ENCODE measurements at regions not wholly inside any gene's neighbourhood (a gene's known extent, or its start where the extent isn't known, plus 50 kb on each side); places are given as distances from the start of the nearest gene placed in this dataset.

DNA sequence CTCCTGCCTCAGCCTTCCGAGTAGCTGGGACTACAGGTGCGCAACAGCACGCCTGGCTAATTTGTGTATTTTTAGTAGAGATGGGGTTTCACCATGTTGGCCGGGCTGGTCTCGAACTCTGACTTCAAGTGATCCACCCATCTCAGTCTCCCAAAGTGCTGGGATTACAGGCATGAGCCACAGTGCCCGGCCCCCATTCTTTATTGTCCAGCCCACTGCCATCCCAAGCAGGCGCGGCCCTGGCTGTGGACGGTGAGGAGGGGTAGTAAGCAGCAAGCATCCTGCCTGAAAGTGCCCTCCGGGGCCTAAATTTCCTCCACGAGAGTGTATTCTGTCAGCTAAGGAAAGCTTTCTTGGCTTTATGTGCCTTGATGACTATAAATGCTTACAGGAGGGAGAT is 113.2 kb upstream of the CSF3R start:
- TF ChIP-seq, protein P1, sequence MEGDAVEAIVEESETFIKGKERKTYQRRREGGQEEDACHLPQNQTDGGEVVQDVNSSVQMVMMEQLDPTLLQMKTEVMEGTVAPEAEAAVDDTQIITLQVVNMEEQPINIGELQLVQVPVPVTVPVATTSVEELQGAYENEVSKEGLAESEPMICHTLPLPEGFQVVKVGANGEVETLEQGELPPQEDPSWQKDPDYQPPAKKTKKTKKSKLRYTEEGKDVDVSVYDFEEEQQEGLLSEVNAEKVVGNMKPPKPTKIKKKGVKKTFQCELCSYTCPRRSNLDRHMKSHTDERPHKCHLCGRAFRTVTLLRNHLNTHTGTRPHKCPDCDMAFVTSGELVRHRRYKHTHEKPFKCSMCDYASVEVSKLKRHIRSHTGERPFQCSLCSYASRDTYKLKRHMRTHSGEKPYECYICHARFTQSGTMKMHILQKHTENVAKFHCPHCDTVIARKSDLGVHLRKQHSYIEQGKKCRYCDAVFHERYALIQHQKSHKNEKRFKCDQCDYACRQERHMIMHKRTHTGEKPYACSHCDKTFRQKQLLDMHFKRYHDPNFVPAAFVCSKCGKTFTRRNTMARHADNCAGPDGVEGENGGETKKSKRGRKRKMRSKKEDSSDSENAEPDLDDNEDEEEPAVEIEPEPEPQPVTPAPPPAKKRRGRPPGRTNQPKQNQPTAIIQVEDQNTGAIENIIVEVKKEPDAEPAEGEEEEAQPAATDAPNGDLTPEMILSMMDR (IDR thresholded peaks at IDR 0.05; ENCODE audit: low read length), result no peak
- no peak for TF ChIP-seq EZH2 (optimal IDR thresholded peaks at IDR 0.05; ENCODE audit: low read depth, low read length)
- TF ChIP-seq EZH2phosphoT487 (IDR thresholded peaks at IDR 0.05; ENCODE audit: low read length), result no peak
